D341Med (cell line): ENCODE measurements at regions not wholly inside any gene's neighbourhood (a gene's known extent, or its start where the extent isn't known, plus 50 kb on each side); places are given as distances from the start of the nearest gene placed in this dataset.

Experiments
- DNase-seq: peaks from one replicate; pipeline ENCODE4 v3.0.0; 2012; ENCODE audit warnings: low spot score

DNA sequence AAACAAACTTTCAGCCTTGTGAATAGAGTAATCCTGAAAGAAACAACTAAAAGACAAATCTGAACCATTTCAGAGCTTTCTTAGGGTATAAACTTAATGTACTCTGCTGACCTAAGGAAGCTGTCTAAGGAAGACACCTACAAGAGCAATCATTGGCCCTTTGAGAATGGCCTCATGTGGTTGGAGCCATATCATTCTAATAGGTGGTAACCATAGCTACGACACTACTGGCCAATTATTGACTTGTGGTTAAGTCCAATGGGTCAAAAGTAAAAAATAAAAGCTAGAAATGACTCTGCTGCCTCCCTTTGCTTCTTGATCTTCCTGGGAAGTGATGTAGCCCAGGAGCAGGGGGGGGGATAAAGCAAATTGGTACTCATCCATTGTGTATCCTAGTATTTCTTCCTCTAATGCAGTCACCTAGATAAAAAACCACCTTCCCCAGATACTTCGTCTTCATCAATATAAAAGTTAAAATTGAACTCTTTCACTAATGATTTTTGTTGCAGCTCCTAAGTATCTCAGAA lies 547.0 kb downstream of the ARAP2 start:
- no peak for DNase-seq

DNA sequence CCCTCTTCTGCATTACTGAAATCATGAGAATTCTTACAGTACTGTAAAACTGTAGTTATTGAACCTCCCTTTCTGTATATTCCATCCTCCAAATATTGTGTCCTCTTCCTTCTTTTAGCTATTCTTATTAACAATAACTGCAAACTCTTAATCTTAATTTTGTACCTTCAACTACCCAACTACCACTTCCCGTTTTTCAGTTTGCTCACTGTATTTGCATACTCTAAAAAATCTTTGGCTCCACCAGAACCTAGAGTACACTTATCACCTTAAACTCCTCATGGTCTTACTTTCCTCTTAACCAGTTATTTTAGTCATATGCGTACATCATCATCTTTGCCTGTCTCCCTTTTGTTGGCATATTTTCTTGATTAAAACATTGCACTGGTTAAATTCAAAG lies 543.7 kb downstream of the ARAP2 start:
- no peak for DNase-seq

DNA sequence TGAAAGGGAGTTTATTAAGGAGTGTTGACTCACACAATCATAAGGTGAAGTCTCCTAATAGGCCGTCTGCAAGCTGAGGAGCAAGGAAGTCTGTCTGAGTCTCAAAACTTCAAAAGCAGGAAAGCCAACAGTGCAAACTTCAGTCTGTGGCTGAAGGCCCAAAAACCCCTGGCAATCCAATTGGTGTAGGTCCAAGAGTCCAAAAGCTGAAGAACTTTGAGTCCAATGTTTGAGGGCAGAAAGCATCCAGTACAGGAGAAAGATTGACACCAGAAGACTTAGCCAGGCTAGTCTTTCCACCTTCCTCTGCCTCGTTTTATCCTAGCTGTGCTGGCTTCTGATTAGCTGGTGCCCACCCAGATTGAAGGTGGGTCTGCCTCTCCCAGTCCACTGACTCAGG lies 535.2 kb downstream of the ARAP2 start:
- no peak for DNase-seq

DNA sequence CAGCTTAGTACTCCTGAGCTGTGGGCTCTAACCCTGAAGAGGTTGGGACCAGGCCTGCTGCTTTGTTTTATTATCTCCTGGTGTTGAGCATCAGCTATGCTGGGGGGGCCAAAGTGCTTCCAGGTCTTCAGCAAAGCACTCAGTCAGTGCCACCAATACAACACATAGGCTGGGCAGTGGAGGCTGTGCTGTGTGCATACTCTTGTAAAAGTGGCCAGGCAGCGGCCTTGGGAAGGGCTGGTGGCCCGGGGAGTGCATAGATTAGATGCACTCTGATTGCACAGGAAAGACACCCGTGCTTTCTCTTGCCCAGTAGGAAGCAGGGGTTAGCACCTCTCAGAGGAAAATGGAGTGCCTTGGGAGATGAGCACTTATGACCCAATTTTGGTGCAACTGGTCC lies 534.0 kb downstream of the ARAP2 start:
- DNase-seq: no peak

DNA sequence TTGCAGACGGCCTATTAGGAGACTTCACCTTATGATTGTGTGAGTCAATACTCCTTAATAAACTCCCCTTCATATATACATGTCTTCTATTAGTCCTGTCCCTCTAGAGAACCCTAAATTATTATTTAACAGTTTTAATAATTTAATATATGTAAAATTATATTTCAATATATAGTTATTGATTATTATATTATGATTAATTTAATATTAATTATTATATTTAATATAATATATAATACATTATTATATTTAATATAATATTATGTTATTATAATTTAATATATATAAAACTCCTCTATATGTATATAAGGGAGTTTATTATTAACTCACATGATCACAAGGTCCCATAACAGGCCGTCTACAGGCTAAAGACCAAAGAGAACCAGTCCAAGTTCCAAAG lies 533.2 kb downstream of the ARAP2 start:
- no peak for DNase-seq

DNA sequence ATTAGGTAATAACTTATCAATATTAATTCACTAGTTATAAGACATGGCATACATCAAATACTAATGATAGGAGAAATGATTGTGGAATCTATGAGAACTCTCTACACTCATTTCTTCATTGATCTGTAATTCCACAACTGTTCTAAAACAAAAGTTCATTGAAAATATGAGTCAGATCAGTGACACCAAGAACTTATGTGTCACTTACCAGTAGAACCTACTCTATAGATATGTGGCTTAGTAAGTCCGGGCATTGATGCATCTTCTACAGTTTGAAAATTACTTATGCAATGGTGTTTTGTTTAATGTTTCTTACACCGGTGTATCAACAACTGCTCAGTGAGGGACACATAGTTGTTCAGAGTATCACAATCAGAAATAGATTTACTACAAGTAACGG lies 520.3 kb downstream of the ARAP2 start:
- no peak for DNase-seq

DNA sequence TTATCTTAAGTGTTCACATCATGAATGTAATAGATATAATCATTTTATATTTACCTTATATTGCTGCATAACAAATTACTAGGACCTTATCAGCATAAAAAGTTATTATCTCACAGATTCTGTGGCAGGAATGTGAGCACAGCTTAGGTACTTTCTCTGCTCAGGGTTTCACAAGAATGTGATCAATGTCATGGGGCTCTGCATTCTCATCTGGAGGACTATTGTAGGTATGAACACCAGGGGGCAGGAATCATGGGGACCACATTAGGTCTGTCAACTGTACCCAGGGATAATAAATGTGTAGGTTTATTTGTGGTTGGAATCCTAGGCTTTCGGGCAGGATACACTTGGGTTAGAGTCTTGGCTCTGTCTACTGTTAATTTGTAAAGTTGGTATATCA lies 519.2 kb downstream of the ARAP2 start:
- no peak for DNase-seq

DNA sequence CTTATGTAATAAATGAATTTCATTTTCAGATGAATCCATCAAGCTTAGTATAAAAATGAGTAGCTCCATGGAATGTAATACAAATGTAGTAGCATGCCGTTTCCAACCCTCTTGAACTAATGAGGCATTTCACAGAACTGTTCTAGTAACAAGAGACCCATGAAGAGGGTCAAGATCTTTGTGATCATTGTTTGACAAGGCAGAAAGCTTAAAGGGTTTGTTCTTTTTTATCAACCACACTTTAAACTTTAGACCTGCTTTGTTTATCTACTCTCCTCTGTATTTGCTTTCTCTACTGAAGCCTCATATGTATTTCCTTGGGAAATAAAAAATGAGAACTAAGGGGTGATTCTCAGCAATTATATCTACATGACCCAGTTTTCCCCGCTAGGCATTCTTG lies 513.9 kb downstream of the ARAP2 start:
- no peak for DNase-seq

DNA sequence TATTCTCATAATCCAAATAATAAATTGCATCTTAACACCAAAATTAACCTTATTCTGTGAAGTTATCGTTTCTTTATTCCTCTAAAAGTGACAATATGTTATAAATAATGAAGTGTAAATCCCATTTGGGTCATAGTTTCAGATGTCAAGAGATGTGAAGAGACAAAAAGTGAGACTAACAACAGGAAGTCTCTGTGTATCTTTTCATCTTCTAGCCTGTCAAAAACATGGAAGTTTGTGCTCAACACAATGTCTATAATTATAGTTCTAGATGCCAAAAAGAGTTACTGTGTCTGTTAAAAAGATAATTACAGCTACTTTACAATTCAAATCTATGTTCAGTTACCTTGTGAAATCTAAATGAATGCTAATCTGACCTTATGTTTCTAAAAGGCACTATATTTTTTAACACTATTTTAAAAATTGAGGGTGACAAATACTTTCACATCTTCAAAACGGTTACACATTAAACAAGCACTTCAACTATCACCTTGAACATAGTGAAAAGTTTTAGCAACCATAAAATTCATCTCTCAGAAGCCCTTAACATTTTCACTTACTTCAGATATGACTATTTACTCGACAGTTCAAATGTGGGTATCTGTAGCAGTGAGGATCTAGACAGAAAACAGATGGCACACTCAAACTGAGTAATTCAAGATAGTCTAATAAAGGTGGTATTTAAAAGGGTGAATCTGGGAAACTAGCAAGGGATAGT lies 509.8 kb downstream of the ARAP2 start:
- no peak for DNase-seq

DNA sequence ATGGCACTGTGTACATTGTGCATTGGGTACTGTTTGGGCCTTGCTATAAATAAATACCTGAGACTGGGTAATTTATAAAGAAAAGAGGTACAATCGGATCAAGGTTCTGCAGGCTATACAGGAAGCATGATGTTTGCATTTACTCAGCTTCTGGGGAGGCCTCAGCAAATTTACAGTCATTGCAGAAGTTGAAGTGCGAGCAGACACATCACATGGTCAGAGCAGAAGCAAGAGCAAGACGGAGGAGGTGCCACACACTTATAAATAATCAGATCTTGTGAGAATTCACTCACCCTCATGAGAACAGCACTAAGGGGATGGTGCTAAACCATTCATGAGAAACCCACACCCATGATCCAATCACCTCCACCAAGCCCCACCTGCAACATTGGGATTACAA lies 505.0 kb downstream of the ARAP2 start:
- no peak for DNase-seq

DNA sequence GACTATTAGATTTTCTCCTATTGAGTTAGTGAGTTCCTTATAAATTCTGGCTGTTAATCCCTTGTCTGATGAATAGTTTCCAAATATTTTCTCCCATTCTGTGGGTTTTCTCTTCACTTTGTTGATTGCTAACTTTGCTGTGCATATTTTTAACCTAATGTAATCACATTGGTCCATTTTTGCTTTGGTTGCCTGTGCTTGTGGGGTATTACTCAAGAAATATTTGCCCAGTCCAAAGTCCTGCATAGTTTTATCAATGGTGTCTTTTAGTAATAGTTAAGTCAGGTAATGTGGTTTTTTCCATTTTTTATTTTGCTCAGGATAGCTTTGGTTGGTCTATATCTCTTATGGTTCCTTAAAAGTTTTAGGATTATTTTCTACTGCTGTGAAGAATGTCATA lies 490.3 kb downstream of the ARAP2 start:
- DNase-seq: no peak

DNA sequence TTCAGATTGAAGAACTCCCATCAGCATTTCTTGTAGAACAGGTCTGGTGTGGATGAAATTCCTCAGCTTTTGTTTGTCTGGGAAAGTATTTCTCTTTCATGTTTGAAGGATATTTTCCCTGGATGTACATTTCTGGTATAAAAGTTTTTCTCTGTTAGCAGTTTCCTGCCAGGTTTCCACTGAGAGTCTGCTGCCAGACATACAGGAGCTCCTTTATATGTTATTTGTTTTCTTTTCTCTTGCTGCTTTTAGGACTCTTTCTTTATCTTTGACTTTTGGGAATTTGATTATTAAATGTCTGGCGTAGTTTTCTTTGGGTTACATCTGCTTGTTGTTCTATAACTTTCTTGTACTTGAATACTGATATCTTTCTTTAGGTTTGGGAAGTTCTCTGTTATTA lies 486.5 kb downstream of the ARAP2 start:
- DNase-seq: no peak

DNA sequence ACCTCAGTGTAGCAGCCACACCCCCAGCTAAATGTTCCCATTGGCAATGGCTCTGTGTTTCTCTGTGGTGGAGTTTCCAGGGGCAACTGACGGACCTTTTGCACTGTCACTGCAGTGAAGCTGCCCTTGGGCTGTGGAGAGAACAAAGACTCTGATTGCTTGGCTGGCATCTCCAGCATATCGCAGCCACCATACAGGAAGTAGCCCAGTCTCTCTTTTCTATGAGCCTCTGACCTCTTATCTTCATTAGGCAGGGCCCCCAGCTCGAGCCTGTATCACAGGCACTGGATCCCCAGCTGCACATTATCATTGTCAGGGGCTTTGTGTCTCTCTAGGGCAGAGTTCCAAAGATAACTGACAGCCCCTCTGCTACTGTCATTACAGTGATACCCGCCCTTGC lies 483.5 kb downstream of the ARAP2 start:
- no peak for DNase-seq

DNA sequence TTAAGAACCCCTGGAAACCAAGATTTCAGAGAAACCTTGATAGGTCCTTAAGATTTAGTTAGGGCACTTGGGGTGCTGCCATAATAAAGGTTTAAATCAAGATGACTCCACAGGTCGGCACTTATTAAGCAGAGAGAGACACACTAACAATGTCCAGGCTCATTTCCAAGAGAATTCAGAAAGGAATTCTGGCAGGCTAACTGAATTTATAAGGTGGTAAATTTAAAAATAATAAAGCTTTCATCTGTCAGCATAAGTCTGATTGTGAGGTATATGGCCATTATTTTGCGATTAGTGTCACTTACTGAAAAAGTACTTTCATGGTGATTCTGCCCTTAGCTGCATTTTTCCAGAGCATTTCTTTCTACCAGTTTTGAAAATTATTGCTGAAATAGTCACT lies 472.7 kb downstream of the ARAP2 start:
- DNase-seq: no peak

DNA sequence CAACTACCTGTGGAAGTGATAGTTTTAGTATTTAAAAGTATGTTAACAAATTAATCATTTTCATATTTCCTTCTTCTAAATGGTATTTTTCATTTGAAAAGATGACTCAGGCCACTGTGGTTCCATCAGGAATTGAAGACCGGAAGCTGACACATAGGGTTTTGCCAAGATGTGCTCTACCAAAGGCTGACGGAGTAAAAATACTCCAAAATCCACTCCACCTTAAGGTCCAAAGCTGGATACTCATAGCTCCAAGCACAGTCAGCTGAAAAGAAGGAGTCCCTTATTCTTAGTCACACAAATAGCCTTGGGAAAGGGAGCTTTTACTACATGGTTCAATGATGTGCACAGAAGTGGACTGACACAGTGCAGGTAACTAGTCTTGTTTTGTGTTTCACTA lies 472.0 kb downstream of the ARAP2 start:
- no peak for DNase-seq

DNA sequence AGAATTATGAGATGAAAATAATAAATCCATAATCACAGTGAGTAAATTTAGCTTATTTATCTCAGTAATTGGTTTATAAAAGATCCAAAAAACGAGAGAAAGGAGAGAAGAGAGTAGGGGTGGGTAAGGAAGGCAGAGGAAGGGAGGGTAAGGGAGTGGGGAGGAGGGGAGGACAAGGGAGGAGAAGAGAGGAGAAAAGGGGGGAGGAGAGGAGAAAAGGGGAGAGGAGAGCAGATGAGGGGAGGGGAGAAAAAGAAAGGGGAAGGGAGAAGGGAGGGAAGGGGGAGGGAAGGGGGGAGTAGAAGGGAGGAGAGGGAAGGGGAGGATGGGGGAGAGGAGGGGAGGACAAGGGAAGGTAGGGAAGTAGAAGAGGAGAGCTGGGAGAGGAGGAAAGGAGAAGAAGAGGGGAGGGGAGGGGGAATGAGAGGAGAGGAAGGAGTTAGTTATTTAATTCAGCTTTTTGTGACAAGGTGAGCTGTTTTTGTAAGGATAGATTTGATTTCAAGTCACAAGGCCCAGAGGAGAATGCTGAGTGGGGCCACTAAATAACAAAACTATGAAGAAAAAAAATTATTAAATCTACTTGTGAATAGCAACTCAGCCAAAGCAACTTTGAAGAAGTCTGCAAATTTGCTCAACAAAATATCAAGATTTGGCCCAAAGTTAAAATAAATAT lies 454.3 kb downstream of the ARAP2 start:
- DNase-seq: no peak

DNA sequence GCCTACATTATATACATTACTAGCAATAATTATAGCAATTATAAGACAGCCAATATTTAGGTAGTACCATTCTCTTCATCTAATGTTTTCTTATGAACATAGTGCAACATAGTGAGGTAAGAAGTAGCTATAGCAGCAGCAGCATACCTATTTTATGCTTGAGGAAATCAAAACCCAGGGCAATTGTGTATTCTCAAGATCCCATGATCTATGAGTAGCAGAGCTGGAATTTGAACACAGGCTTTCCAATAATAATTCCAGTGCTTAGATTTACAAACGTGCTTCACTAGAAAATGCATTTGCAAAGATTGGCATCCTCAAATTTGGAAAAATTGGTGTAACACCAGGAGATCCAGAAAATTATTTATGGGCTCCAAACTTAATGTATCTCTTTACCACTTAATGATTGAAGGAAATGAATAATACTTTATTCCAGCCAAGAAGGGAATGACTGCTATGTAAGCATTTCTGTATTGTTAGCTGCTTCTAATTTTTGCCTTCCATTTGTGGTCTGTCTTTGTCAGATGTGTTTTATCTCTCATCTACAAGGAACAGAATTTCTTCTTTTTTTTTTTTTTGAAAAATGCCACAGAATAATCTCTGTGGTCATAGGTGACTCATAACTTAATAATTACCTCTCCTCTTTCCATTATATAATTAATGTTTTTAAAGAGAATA lies 451.1 kb downstream of the ARAP2 start:
- no peak for DNase-seq

DNA sequence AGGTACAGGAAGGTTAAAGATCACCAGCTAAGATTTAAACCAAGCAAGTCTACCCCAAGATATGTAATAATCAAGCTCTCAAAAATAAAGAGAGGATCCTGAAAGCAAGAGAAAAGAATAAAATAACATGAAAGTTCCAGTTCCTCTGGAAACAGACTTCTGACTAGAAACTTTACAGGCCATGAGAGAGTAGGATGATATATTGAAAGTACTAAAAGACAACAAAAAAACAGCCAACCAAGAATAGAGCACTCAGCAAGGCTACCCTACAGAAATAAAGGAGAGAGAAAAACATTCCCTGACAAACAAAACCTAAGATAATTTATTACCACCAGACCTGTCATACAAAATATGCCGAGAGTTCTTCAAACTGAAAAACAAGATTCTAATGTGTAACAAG lies 450.5 kb downstream of the ARAP2 start:
- no peak for DNase-seq

DNA sequence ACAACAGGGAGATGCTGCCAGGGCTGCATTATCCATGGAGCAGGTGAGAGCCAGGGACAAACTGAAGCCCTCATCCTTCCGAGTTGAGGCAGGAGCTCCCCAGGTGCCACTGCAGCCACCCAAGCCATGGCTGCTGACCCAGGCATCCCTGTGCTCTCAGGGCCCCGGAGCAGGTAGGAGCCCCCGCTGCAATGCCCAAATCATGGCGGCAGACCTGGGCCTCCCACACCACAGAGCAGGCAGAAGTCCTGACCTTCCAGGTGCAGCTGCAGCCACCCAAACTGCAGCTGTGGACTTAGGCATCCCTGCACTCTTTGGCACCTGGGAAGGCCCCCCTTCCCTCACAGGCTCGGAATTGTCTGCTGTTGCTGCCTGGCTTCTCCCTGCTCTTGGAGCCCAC lies 443.6 kb downstream of the ARAP2 start:
- DNase-seq: no peak

DNA sequence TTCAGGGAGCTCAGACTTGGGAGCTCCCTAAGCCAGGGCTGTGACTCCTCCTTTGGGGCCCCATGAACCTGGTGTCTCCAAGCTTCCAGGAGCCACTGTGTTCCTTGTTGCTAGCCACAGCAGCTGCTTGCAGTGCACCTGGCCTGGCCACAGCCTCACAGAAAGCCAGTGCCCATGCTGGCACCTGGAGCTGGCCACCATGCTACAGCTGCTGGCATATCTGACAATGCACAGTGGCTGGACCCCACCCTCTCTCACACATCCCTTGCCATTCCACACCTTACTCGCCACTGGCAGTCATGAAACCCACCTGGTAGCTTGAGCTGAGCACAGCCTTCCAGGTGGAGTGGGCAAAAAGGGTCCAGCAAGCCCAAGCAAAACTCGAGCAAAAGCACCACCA lies 441.7 kb downstream of the ARAP2 start:
- no peak for DNase-seq

DNA sequence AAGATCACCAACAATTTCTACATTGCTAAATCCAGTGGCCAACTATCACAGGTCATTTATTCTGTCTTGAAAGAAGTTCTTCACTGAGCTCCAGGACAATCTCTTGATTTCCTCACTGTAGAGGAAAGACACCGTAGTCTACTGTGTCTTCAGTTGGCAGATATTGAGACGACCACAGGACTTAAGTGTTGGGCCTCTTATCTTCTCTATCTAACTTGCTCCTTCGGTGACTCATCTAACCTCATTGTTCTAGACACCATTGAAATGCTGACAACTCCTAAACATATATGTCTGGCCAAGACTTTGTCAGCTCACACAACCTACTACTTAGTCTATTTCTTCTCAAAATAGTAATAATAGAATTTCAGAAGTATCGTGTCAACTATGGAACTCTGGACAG lies 425.8 kb downstream of the ARAP2 start:
- no peak for DNase-seq

DNA sequence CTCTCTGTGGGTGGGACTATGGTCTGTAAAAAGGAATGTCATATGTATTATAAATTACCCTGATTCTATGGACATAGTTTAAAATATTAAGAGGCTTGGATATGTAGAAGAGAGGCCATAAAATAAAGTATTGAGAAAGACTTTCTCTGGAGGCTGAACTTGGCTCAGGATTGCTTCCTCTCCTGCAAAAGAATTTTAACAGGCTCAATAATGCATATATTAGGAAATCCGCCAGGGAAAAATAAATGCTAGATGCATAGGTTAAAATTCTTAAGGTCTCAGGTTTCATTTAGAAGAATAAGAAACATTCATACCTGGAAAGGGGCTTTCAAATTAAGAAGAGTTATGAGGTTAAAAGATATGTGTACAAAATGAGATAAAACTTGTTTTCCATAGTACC lies 424.3 kb downstream of the ARAP2 start:
- no peak for DNase-seq

DNA sequence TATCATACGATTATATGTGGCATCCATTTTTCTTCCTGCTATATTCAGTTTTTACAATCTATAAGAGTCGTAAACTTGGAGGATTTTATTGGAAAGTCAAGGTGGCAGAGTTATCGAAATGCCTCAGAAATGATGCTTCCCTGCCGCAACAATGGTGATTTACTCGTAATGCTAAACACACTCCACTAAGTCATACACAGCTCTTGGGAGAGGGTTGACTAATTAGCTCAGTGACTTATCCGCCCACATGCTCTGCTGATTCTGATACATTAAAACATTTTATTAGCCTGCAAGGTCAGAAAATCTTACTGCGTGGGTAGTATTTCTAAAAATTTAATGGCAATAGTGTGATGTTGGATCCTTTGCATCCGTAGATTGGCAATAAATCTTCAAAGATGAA lies 420.1 kb downstream of the ARAP2 start:
- DNase-seq: no peak
